ENCODE measurements at regions not wholly inside any gene's neighbourhood (a gene's known extent, or its start where the extent isn't known, plus 50 kb on each side); places are given as distances from the start of the nearest gene placed in this dataset.

DNA sequence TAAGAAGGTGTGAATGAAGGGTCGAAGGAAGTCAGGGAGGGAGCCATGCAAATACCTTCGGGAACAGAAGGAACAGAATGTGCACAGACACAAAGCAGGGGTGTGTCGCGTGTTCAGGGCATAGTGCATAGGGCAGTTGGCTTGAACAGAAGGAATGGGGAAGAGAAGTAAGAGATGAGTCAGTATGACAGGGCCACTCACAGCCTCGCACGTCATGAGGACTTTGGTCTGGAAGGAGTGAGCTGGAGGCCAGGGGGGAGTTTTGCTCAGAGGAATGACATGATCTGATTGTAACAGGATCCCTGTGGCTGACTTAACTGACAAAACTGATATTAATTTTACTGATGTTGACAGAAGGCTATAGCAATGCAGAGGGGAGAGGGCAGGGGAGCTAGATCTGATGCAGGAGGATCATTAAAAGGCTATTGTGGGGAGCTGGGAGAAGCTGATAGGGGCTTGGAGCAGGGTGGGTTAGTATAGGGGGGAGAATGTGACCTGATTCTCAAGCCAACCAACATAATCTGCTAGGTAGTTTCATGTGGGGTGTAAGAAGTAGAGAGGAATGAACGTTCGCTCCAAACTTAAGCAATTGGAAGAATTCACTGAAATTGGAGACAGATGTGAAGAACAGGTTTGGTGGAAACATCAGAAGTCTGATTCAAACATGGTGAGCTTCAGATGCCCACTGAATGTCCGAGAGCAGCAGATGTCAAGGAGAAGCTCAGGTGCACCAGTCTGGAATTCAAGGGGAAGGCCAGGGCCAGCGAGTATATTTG is 60.4 kb upstream of the COPS8 start (continued):
- TF ChIP-seq, protein P1, sequence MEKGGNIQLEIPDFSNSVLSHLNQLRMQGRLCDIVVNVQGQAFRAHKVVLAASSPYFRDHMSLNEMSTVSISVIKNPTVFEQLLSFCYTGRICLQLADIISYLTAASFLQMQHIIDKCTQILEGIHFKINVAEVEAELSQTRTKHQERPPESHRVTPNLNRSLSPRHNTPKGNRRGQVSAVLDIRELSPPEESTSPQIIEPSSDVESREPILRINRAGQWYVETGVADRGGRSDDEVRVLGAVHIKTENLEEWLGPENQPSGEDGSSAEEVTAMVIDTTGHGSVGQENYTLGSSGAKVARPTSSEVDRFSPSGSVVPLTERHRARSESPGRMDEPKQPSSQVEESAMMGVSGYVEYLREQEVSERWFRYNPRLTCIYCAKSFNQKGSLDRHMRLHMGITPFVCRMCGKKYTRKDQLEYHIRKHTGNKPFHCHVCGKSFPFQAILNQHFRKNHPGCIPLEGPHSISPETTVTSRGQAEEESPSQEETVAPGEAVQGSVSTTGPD (CRISPR knock-in tag; IDR thresholded peaks at IDR 0.05) = no peak
- TF ChIP-seq ZEB1 (IDR thresholded peaks at IDR 0.05; ENCODE audit: insufficient replicate concordance, low read depth) (no peak), KDM3A (CRISPR knock-in tag; IDR thresholded peaks at IDR 0.05; ENCODE audit: low read depth) (no peak), ATRX (CRISPR knock-in tag; IDR thresholded peaks at IDR 0.05; ENCODE audit: borderline replicate concordance) (no peak), IKZF4 (CRISPR knock-in tag; IDR thresholded peaks at IDR 0.05; ENCODE audit: borderline replicate concordance, low read depth, not compliant biosample characterization) (no peak), ZNF562 (CRISPR knock-in tag; IDR thresholded peaks at IDR 0.05; ENCODE audit: borderline replicate concordance) (no peak), SP1 (IDR thresholded peaks at IDR 0.05) (no peak), SP1 (CRISPR knock-in tag; IDR thresholded peaks at IDR 0.05) (no peak), AHR (CRISPR knock-in tag; IDR thresholded peaks at IDR 0.05) (no peak)
- TF ChIP-seq, protein P2, sequence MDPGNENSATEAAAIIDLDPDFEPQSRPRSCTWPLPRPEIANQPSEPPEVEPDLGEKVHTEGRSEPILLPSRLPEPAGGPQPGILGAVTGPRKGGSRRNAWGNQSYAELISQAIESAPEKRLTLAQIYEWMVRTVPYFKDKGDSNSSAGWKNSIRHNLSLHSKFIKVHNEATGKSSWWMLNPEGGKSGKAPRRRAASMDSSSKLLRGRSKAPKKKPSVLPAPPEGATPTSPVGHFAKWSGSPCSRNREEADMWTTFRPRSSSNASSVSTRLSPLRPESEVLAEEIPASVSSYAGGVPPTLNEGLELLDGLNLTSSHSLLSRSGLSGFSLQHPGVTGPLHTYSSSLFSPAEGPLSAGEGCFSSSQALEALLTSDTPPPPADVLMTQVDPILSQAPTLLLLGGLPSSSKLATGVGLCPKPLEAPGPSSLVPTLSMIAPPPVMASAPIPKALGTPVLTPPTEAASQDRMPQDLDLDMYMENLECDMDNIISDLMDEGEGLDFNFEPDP (CRISPR knock-in tag; conservative IDR thresholded peaks at IDR 0.05) = no peak
- TF ChIP-seq, protein P3, sequence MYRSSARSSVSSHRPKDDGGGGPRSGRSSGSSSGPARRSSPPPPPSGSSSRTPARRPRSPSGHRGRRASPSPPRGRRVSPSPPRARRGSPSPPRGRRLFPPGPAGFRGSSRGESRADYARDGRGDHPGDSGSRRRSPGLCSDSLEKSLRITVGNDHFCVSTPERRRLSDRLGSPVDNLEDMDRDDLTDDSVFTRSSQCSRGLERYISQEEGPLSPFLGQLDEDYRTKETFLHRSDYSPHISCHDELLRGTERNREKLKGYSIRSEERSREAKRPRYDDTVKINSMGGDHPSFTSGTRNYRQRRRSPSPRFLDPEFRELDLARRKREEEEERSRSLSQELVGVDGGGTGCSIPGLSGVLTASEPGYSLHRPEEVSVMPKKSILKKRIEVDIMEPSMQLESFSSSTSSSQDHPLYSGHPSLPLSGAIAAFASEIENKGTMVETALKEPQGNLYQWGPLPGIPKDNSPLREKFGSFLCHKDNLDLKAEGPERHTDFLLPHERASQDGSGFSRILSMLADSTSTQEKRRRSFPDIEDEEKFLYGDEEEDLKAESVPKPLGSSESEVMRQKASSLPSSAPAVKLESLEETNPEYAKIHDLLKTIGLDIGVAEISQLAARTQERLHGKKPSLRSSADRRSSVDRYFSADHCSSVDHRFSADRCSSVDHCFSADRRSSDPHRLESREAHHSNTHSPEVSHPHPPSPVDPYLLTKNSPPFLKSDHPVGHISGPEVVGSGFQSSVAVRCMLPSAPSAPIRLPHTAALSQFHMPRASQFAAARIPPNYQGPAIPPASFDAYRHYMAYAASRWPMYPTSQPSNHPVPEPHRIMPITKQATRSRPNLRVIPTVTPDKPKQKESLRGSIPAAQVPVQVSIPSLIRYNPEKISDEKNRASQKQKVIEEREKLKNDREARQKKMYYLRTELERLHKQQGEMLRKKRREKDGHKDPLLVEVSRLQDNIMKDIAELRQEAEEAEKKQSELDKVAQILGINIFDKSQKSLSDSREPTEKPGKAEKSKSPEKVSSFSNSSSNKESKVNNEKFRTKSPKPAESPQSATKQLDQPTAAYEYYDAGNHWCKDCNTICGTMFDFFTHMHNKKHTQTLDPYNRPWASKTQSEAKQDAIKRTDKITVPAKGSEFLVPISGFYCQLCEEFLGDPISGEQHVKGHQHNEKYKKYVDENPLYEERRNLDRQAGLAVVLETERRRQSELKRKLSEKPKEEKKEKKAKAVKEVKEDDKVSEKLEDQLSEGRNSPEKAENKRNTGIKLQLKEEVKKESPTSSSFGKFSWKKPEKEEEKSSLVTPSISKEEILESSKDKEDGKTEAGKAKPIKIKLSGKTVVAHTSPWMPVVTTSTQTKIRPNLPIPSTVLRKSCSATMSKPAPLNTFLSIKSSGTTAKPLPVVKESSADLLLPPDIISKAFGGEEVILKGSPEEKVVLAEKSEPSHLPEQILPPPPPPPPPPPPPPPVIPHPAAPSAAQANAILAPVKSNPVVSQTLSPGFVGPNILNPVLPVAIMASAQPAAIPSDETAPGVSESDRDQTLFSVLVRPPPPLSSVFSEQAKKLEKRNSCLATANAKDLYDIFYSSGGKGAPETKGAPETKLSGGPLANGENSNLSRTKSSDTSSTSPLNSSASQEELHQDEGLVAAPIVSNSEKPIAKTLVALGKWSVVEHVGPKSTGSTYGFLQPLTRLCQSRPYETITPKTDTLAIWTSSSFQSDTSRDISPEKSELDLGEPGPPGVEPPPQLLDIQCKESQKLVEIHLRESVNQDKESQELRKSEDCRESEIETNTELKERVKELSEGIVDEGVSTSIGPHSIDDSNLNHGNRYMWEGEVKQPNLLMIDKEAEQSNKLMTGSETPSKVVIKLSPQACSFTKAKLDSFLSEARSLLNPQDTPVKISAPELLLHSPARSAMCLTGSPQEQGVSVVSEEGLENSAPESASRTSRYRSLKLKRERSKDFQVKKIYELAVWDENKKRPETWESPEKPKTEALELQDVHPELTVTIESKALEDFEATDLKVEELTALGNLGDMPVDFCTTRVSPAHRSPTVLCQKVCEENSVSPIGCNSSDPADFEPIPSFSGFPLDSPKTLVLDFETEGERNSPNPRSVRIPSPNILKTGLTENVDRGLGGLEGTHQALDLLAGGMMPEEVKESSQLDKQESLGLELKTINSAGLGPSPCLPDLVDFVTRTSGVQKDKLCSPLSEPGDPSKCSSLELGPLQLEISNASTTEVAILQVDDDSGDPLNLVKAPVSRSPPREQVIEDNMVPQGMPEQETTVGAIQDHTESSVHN (CRISPR knock-in tag; IDR thresholded peaks at IDR 0.05) = no peak
- TF ChIP-seq, protein P4, sequence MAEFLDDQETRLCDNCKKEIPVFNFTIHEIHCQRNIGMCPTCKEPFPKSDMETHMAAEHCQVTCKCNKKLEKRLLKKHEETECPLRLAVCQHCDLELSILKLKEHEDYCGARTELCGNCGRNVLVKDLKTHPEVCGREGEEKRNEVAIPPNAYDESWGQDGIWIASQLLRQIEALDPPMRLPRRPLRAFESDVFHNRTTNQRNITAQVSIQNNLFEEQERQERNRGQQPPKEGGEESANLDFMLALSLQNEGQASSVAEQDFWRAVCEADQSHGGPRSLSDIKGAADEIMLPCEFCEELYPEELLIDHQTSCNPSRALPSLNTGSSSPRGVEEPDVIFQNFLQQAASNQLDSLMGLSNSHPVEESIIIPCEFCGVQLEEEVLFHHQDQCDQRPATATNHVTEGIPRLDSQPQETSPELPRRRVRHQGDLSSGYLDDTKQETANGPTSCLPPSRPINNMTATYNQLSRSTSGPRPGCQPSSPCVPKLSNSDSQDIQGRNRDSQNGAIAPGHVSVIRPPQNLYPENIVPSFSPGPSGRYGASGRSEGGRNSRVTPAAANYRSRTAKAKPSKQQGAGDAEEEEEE (CRISPR knock-in tag; IDR thresholded peaks at IDR 0.05; ENCODE audit: borderline replicate concordance) = no peak
- TF ChIP-seq, protein P5, sequence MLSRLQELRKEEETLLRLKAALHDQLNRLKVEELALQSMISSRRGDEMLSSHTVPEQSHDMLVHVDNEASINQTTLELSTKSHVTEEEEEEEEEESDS (CRISPR knock-in tag; IDR thresholded peaks at IDR 0.05; ENCODE audit: borderline replicate concordance) = no peak
- TF ChIP-seq, protein P6, sequence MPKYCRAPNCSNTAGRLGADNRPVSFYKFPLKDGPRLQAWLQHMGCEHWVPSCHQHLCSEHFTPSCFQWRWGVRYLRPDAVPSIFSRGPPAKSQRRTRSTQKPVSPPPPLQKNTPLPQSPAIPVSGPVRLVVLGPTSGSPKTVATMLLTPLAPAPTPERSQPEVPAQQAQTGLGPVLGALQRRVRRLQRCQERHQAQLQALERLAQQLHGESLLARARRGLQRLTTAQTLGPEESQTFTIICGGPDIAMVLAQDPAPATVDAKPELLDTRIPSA (CRISPR knock-in tag; IDR thresholded peaks at IDR 0.05; ENCODE audit: borderline replicate concordance) = no peak

Measured in HepG2 (cell line).